Keratinocyte (primary cell): ENCODE measurements at regions not wholly inside any gene's neighbourhood (a gene's known extent, or its start where the extent isn't known, plus 50 kb on each side); places are given as distances from the start of the nearest gene placed in this dataset.

Source experiments
- EZH2 ChIP-seq: IDR thresholded peaks from one replicate; pipeline ENCODE4 v1.6.1; 2012; ENCODE audit warnings: inconsistent platforms, mild to moderate bottlenecking, low read length, moderate library complexity
- TF ChIP-seq, protein P1 (sequence below), 3 experiments: IDR thresholded peaks in 1 of 3; conservative IDR thresholded peaks in 1 of 3; optimal IDR thresholded peaks in 1 of 3; 2 replicates in 2 of 3; 3 replicates in 1 of 3; pipeline versions ENCODE3 to v1.5.1; 2011; ENCODE audit warnings: low read length in 3 of 3, mild to moderate bottlenecking in 3 of 3, moderate library complexity in 2 of 3, control low read depth in 1 of 3, inconsistent platforms in 1 of 3; ENCODE audit not compliant: insufficient read depth in 2 of 3; ENCODE audit errors: extremely low read depth in 1 of 3

DNA sequence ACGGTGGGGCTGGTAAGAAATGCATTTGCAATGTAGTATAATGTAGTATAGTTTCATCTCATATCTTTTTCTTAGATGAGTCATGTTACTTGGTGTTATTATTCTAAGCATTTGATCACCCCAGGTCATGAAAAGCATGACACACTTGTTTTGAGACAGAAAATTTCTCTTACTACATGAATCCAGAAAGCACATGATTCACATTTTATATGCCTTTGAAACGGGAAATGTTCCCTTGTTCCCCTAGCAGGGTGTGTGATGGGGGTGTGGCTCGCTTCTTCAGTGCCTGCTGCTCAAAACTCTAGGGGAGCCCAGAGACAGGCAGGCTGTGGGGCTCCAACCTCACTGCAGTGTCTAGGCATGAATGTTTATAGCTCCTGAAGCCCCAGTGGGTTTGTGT, 116.0 kb upstream of the RAB27B start:
- TF ChIP-seq, protein P1, sequence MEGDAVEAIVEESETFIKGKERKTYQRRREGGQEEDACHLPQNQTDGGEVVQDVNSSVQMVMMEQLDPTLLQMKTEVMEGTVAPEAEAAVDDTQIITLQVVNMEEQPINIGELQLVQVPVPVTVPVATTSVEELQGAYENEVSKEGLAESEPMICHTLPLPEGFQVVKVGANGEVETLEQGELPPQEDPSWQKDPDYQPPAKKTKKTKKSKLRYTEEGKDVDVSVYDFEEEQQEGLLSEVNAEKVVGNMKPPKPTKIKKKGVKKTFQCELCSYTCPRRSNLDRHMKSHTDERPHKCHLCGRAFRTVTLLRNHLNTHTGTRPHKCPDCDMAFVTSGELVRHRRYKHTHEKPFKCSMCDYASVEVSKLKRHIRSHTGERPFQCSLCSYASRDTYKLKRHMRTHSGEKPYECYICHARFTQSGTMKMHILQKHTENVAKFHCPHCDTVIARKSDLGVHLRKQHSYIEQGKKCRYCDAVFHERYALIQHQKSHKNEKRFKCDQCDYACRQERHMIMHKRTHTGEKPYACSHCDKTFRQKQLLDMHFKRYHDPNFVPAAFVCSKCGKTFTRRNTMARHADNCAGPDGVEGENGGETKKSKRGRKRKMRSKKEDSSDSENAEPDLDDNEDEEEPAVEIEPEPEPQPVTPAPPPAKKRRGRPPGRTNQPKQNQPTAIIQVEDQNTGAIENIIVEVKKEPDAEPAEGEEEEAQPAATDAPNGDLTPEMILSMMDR (optimal IDR thresholded peaks at IDR 0.05 in 1 of 3, IDR thresholded peaks at IDR 0.05 in 1 of 3, conservative IDR thresholded peaks at IDR 0.05 in 1 of 3; ENCODE audit: extremely low read depth in 1 of 3, insufficient read depth in 2 of 3, low read length in 3 of 3), result no peak
- TF ChIP-seq EZH2, result no peak
